ENCODE measurements at regions not wholly inside any gene's neighbourhood (a gene's known extent, or its start where the extent isn't known, plus 50 kb on each side); places are given as distances from the start of the nearest gene placed in this dataset.
"Not testable (repeated sequence)": the region's sequence is repeated elsewhere in the genome, so short reads cannot be mapped to it uniquely, and the experiment has no call there.

- Histone ChIP-seq H3K4me3 (no peak overlapping the region), H3K9me3 (no peaks in the 10 kb centered on the region), H3K27ac (no peak overlapping the region), H3K36me3 (no peaks in the 10 kb centered on the region), H3K4me1 (peaks cover 0 to 7% (median 0%) of the 10 kb centered on the region in 12 donors), H3K27me3 (no peaks in the 10 kb centered on the region)
- no peak for DNase-seq
- TF ChIP-seq CTCF (IDR thresholded peaks at IDR 0.05) (no peak), POLR2A (IDR thresholded peaks at IDR 0.05) (no peak)
- 72 to 83% (median 75%) methylated on average over 3 of the region's 3 CpGs for WGBS, 4 donors
- intact Hi-C loops (cut with DNase I) = no loop called here
- ATAC-seq = no peak
Observed at GRCh38 chr4:110415041-110415440, 60.9 kb upstream of the ENPEP start.

DNA sequence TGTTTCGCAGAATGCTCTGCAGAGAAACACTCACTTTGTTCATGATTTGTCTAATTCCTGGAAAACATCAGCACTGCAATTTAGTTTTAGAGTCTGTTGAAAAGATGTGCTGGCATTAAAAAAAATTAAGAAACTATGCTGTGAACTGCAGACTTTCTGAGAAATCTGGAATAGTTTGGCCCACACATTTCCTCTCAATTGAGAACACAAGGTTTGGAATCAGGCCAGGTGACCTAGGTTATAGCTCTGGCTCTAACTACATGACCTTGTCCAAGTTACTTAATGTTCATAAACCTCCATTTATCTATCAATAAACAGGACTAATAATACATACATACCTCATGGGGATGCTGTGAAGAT is 61.4 kb upstream of the ENPEP start:
- WGBS, 4 donors = 28 to 86% (median 51%) methylated on average over 1 of the region's 1 CpG
- no peaks in the 10 kb centered on the region for H3K27me3 ChIP-seq
- H3K27ac ChIP-seq = no peak overlapping the region
- no peaks in the 10 kb centered on the region for H3K36me3 ChIP-seq
- no peaks in the 10 kb centered on the region for H3K9me3 ChIP-seq
- no peak for DNase-seq
- TF ChIP-seq CTCF (IDR thresholded peaks at IDR 0.05) (no peak), POLR2A (IDR thresholded peaks at IDR 0.05) (no peak)
- intact Hi-C loops (cut with DNase I) = no loop called here
- peaks cover 0 to 7% (median 0%) of the 10 kb centered on the region in 12 donors for H3K4me1 ChIP-seq
- no peak overlapping the region for H3K4me3 ChIP-seq
- ATAC-seq = no peak

DNA sequence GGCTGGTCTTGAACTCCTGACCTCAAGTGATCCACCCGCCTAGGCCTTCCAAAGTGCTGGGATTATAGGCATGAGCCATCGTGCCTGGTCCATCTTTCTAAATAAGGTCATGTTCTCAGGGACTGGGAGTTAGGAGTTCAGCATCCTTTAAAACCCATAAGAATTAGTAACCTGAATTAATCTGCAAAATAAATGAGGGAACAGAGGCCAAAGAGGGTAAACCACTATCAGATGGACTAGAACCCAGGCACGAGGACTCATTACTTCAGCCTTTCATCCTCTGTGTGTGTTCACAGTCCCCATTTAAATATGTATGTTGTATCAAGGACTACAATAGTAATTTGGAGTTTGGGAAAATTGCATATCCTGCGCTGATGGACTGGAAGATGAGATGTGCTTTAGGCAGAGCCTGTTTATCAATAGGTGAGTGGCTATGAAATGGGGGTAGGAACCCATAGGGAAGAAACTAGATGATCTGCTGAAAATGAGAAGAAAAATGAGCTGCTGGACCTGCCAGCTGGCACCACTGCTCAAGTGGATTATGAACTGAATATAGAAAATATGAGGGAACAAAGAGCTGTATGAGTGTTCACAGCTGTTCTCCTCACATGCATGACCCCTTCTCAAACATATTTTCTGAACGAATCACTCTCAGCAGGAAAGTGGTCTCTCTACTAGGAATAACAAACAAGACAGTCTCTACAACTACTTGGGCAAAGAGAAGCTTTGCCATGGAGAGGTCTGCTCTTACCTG is 62.0 kb upstream of the ENPEP start:
- H3K27me3 ChIP-seq; intact Hi-C loops (cut with DNase I); H3K36me3 ChIP-seq; H3K4me3 ChIP-seq; H3K4me1 ChIP-seq; H3K27ac ChIP-seq; H3K9me3 ChIP-seq; DNase-seq: not testable (repeated sequence)
- ATAC-seq = peak in 1 of 4 donors; percentile 52
- 57 to 63% (median 59%) methylated on average over 5 of the region's 5 CpGs for WGBS, 4 donors

DNA sequence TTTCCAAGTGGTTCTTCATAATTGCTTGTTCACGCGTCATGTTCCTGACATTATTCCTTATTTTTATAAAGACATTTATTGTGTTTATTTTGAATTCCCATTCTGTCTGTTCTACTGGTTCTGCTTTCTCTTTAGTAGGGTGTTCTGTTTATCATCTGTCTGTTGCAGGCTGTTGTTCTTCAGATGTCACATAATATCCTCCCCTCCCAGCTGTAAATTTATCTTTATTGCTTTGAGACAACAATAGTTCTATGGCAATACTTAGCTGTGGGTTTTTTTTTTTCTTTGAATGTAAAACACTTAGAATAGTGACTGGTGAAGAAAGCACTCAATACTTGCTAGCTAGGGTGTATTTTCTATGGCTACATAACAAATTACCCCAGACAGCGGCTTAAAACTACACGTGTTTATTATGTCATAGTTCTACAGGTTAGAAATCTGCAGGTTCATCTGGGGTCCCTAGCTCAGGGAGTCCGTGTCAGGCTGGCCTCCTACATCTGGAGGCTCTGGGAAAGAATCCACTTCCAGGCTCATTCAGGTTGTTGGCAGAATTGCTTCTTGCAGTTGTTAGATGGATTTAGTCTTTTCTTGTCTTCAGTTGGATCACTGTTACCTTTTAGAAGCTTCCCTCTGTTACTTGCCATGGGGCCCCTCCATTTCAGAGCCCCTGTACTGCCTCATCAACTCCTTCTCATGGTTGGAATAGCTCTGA is 63.4 kb upstream of the ENPEP start:
- Histone ChIP-seq H3K4me3 (no peak overlapping the region), H3K36me3 (no peaks in the 10 kb centered on the region), H3K4me1 (peaks cover 0 to 7% (median 0%) of the 10 kb centered on the region in 12 donors), H3K27ac (no peak overlapping the region), H3K9me3 (no peaks in the 10 kb centered on the region), H3K27me3 (no peaks in the 10 kb centered on the region)
- no peak for TF ChIP-seq CTCF (IDR thresholded peaks at IDR 0.05)
- TF ChIP-seq POLR2A (IDR thresholded peaks at IDR 0.05) = no peak
- no peak for ATAC-seq
- intact Hi-C loops (cut with DNase I) = no loop called here
- WGBS, 4 donors = 74 to 79% (median 76%) methylated on average over 5 of the region's 5 CpGs
- no peak for DNase-seq

Measured in heart left ventricle (tissue), 16 donors.